WTC11 (cell line): ENCODE measurements at regions not wholly inside any gene's neighbourhood (a gene's known extent, or its start where the extent isn't known, plus 50 kb on each side); places are given as distances from the start of the nearest gene placed in this dataset.

Experiments used
- ATAC-seq: fragments of 200-7000 bp; cut with Tn5 transposase; 2 replicates; pipeline ENCODE4 v1.10.0; 2021; ENCODE audit warnings: mild to moderate bottlenecking, moderate library complexity
- CTCF ChIA-PET: fragments of 300-600 bp; sonication (Branson Sonifier 250); formaldehyde crosslinking; loops from one replicate; lab custom pipeline; 2021; ENCODE audit warnings: antibody characterized with exemption; lab: Charles Lee
- POLR2A ChIA-PET: fragments of 350-600 bp; sonication (Branson Sonifier 250); formaldehyde crosslinking; loops from one replicate; lab custom pipeline; 2021; ENCODE audit warnings: antibody characterized with exemption; lab: Charles Lee
- DNase-seq: peaks from one replicate; pipeline ENCODE4 v3.0.0; 2021; ENCODE audit warnings: low spot score
- H3K27ac Mint-ChIP-seq: 2 replicates; pipeline ENCODE4 v1.8.0; 2021; ENCODE audit warnings: mixed read lengths
- H3K27me3 Mint-ChIP-seq: 2 replicates; pipeline ENCODE4 v1.8.0; 2021; ENCODE audit warnings: low read depth, mild to moderate bottlenecking, moderate library complexity, mixed read lengths
- H3K36me3 Mint-ChIP-seq: 2 replicates; pipeline ENCODE4 v1.8.0; 2021; ENCODE audit warnings: mixed read lengths
- H3K4me1 Mint-ChIP-seq: 2 replicates; pipeline ENCODE4 v1.8.0; 2022; ENCODE audit warnings: mixed read lengths
- H3K4me3 Mint-ChIP-seq: 2 replicates; pipeline ENCODE4 v1.8.0; 2021; ENCODE audit warnings: mild to moderate bottlenecking, moderate library complexity, mixed read lengths
- H3K9me3 Mint-ChIP-seq: 2 replicates; pipeline ENCODE4 v1.8.0; 2021; ENCODE audit warnings: mixed read lengths
- ARID4B ChIP-seq: sonication (generic); formaldehyde crosslinking; IDR thresholded peaks from 2 replicates; pipeline ENCODE4 v1.8.0; 2023; ENCODE audit warnings: missing genetic modification reagents, mild to moderate bottlenecking, borderline replicate concordance
- CDX4 ChIP-seq: fragments of 250-450 bp; sonication (Bioruptor Pico); IDR thresholded peaks from 2 replicates; pipeline ENCODE4 v1.9.0; 2021; ENCODE audit warnings: moderate library complexity, mild to moderate bottlenecking, inconsistent platforms, borderline replicate concordance
- ELF4 ChIP-seq: sonication (generic); formaldehyde crosslinking; IDR thresholded peaks from 2 replicates; pipeline ENCODE4 v1.8.1; 2022; ENCODE audit warnings: low read depth, mild to moderate bottlenecking, moderate library complexity, missing genetic modification reagents
- GABPB1 ChIP-seq: sonication (generic); formaldehyde crosslinking; IDR thresholded peaks from 2 replicates; pipeline ENCODE4 v1.8.1; 2023; ENCODE audit warnings: mild to moderate bottlenecking, missing genetic modification reagents
- GTF2I ChIP-seq: fragments of 250-450 bp; sonication (Bioruptor Pico); conservative IDR thresholded peaks from 2 replicates; pipeline ENCODE4 v1.4.0; 2021; ENCODE audit warnings: mild to moderate bottlenecking
- IRF1 ChIP-seq: sonication (generic); formaldehyde crosslinking; IDR thresholded peaks from 2 replicates; pipeline ENCODE4 v1.8.0; 2023; ENCODE audit warnings: missing genetic modification reagents
- MXD4 ChIP-seq: fragments of 250-450 bp; sonication (Bioruptor Pico); IDR thresholded peaks from 2 replicates; pipeline ENCODE4 v1.8.0; 2021; ENCODE audit warnings: mild to moderate bottlenecking, moderate library complexity, borderline replicate concordance
- NFE2L1 ChIP-seq: sonication (generic); formaldehyde crosslinking; IDR thresholded peaks from 2 replicates; pipeline ENCODE4 v1.8.1; 2023; ENCODE audit warnings: missing genetic modification reagents
- NFYB ChIP-seq: sonication (generic); formaldehyde crosslinking; conservative IDR thresholded peaks from 2 replicates; pipeline ENCODE4 v1.8.0; 2022; ENCODE audit warnings: low read depth, missing genetic modification reagents
- PRDM15 ChIP-seq: sonication (generic); formaldehyde crosslinking; IDR thresholded peaks from 2 replicates; pipeline ENCODE4 v1.8.0; 2022; ENCODE audit warnings: missing genetic modification reagents
- TEAD4 ChIP-seq: sonication (generic); formaldehyde crosslinking; IDR thresholded peaks from 2 replicates; pipeline ENCODE4 v1.8.0; 2022; ENCODE audit warnings: mild to moderate bottlenecking, missing genetic modification reagents
- ZNF671 ChIP-seq: fragments of 250-450 bp; sonication (Bioruptor Pico); IDR thresholded peaks from 2 replicates; pipeline ENCODE4 v1.8.0; 2021; ENCODE audit warnings: mild to moderate bottlenecking
- TF ChIP-seq, protein P1 (sequence below): sonication (generic); formaldehyde crosslinking; conservative IDR thresholded peaks from 2 replicates; pipeline ENCODE4 v1.8.1; 2023; ENCODE audit warnings: mild to moderate bottlenecking, low read depth, missing genetic modification reagents, moderate library complexity

DNA sequence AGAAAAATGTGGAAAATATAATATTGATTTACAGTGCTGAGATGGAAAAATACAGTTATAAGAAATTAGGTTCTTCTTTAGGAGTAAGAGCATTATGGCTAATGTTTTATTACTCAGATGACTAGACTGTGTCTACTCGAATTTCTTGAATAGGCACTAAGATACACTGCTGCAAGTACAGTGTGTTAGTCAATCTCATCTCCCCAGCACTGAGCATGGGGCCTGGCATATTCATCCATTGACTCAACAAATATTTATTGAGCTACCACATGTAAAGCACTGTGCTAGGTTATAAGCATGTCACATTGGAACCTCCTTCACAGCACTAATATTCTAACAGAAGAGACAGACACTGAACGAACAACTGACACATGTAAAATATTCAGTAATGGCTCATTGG, 242.5 kb upstream of the GPC6 start (continued):
- TF ChIP-seq PRDM15 (no peak), ELF4 (CRISPR knock-in tag) (no peak), GTF2I (CRISPR knock-in tag) (no peak), MXD4 (CRISPR knock-in tag) (no peak), ZNF671 (CRISPR knock-in tag) (no peak), NFE2L1 (CRISPR knock-in tag) (no peak), GABPB1 (no peak), CDX4 (CRISPR knock-in tag) (no peak), IRF1 (CRISPR knock-in tag) (no peak)
- TF ChIP-seq, protein P1, sequence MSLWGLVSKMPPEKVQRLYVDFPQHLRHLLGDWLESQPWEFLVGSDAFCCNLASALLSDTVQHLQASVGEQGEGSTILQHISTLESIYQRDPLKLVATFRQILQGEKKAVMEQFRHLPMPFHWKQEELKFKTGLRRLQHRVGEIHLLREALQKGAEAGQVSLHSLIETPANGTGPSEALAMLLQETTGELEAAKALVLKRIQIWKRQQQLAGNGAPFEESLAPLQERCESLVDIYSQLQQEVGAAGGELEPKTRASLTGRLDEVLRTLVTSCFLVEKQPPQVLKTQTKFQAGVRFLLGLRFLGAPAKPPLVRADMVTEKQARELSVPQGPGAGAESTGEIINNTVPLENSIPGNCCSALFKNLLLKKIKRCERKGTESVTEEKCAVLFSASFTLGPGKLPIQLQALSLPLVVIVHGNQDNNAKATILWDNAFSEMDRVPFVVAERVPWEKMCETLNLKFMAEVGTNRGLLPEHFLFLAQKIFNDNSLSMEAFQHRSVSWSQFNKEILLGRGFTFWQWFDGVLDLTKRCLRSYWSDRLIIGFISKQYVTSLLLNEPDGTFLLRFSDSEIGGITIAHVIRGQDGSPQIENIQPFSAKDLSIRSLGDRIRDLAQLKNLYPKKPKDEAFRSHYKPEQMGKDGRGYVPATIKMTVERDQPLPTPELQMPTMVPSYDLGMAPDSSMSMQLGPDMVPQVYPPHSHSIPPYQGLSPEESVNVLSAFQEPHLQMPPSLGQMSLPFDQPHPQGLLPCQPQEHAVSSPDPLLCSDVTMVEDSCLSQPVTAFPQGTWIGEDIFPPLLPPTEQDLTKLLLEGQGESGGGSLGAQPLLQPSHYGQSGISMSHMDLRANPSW, result no peak

DNA sequence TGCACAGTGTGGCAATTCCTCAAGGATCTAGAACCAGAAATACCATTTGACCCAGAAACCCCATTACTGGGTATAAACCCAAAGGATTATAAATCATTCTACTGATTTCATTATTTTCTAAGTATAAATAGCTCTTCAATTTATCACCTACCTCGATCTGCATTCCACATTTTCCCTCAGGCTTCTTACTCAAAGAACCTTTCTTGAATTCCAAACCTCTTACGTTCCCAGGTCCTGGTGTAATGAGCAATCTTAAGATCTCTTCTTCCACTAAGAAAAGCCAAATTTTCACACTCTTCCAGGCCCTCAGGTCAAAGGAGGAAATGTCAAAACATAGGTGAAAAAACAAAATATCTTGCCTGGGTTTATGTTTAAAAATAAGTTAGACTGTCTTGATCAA, 237.3 kb upstream of the GPC6 start:
- Mint-ChIP-seq H3K4me1 (no peaks in the 10 kb centered on the region), H3K4me3 (no peak overlapping the region), H3K27ac (no peak overlapping the region), H3K27me3 (no peaks in the 10 kb centered on the region; the same call in 1 of the 2 replicates), H3K9me3 (peaks cover 17% of the 10 kb centered on the region), H3K36me3 (peaks cover under 1% of the 10 kb centered on the region; the same call in 1 of the 2 replicates)
- ChIA-PET CTCF (no interaction called here), POLR2A (no interaction called here)
- ATAC-seq (no peak), DNase-seq (no peak)
- no peak for TF ChIP-seq NFYB
- no peak for TF ChIP-seq TEAD4 (CRISPR knock-in tag)
- TF ChIP-seq ARID4B (CRISPR knock-in tag), result no peak
